Activated CD8-positive, alpha-beta memory T cell treated with anti-CD3 and anti-CD28 coated beads, Interleukin-2, amount 10 ng/mL, durations not matched to agents 7 days and 5 days (primary cell): ENCODE measurements at regions not wholly inside any gene's neighbourhood (a gene's known extent, or its start where the extent isn't known, plus 50 kb on each side); places are given as distances from the start of the nearest gene placed in this dataset.

Experiments used
- ATAC-seq: fragments of 150-1000 bp; cut with Tn5 transposase; one replicate; pipeline ENCODE4 v1.10.0; 2021; ENCODE audit warnings: moderate library complexity
- CTCF ChIA-PET: fragments of 350-600 bp; sonication (Branson Sonifier 250); formaldehyde crosslinking; loops from one replicate; lab custom pipeline; 2021; ENCODE audit warnings: antibody characterized with exemption; lab: Charles Lee
- DNase-seq: peaks from one replicate; pipeline ENCODE4 v3.0.0-alpha.2; 2020
- H3K27ac Mint-ChIP-seq: one replicate; pipeline ENCODE4 v1.8.0; 2021; ENCODE audit warnings: mild to moderate bottlenecking, mixed read lengths
- H3K27me3 Mint-ChIP-seq: one replicate; pipeline ENCODE4 v1.8.0; 2021; ENCODE audit warnings: mixed read lengths
- H3K36me3 Mint-ChIP-seq: one replicate; pipeline ENCODE4 v1.8.0; 2021; ENCODE audit warnings: mild to moderate bottlenecking, mixed read lengths
- H3K4me1 Mint-ChIP-seq: one replicate; pipeline ENCODE4 v1.8.0; 2021; ENCODE audit warnings: mixed read lengths
- H3K4me3 Mint-ChIP-seq: one replicate; pipeline ENCODE4 v1.8.0; 2021; ENCODE audit warnings: mild to moderate bottlenecking, moderate library complexity, mixed read lengths
- H3K9me3 Mint-ChIP-seq: one replicate; pipeline ENCODE4 v1.8.0; 2022; ENCODE audit warnings: low read depth, mixed read lengths

DNA sequence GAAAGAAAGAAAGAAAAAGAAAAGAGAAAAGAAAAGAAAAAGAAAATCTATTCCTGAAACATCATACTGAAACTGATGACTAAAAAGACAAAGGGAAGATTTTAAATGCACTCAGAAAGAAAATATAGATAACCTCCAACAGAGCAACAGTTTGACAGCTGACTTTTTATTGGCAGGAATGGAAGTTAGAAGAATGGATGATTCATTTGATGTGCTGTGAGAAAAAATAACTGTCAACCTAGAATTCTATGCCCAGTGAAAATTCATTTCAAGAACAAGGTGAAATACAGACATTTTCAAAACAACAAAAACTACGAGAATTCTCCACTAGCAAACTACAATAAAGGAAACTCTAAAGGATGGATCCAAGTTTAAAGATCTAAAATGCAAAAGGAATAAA lies 50.5 kb upstream of the HSPA12A start:
- Mint-ChIP-seq H3K4me1 (peaks cover 13% of the 10 kb centered on the region), H3K4me3 (no peak overlapping the region), H3K27ac (no peak overlapping the region), H3K9me3 (no peaks in the 10 kb centered on the region), H3K27me3 (peaks cover 14% of the 10 kb centered on the region), H3K36me3 (no peaks in the 10 kb centered on the region)
- CTCF ChIA-PET: interaction anchor here (2.9 kb wide), 1 partner anchor 383 kb away, joined by 14 read pairs; no protein-coding TSS in a partner anchor
- no peak for ATAC-seq
- DNase-seq: no peak

DNA sequence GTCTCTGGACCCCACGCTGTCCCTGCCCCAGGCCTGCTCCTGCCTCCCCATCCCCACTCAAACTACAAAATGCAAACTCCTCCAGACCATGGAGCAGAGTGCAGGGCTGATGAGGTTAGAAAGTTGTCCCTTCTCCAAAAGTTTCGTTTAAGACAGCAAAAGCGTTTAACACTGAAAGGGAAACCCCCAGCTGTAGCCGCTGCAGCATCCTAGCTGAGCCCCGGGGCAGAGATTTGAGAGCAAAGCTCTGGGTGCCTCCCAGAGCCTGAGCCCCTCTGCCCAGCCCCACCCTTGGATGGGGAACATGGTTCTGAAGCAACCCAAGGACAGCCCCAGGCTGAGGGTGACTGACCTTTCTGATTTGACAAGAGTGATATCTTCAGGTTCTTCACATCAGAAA lies 52.8 kb upstream of the ENO4 start:
- ATAC-seq (no peak), DNase-seq (no peak)
- Mint-ChIP-seq H3K36me3 (no peaks in the 10 kb centered on the region), H3K27me3 (peaks cover 9% of the 10 kb centered on the region), H3K4me1 (peaks cover 7% of the 10 kb centered on the region), H3K27ac (no peak overlapping the region), H3K4me3 (no peak overlapping the region), H3K9me3 (no peaks in the 10 kb centered on the region)
- CTCF ChIA-PET: interaction anchor here (0.8 to 7.1 kb wide), 10 partner anchors 8 to 390 kb away, joined by 3 to 79 read pairs (median 4); no protein-coding TSS in a partner anchor

DNA sequence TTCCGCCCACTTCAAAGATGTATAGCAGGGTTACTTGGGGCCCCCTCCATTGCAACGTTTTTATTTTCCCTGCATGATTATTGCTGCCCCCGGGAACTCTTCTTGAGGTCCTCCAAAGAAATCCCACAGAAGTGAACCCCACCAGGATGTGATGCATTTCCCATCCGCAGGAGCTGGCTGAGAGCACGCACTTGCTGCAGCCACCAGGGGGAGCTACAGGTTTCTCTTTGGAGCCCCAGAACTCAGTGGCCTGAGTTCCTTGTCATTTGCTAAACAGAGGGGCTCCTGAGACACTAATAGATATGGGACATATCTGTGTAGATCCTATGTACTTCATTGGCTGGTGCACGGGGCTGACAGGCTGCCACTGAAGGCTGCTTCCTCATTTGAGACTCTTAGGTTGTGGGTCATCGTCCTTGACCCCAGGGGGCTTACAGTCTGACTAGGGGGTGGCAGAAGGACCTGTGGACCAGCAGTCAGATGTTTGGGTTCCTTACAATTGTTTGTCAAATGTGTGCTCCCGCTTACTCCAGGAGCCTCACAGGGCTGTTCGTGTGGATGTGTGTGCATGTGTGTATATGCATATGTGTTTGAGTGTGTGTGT lies 52.3 kb upstream of the ENO4 start:
- Mint-ChIP-seq H3K4me1 (peaks cover 7% of the 10 kb centered on the region), H3K27me3 (peaks cover 9% of the 10 kb centered on the region), H3K36me3 (no peaks in the 10 kb centered on the region), H3K9me3 (no peaks in the 10 kb centered on the region), H3K4me3 (no peak overlapping the region), H3K27ac (no peak overlapping the region)
- CTCF ChIA-PET: interaction anchor here (0.8 to 7.1 kb wide), 11 partner anchors 9 to 390 kb away, joined by 3 to 79 read pairs (median 4); no protein-coding TSS in a partner anchor
- peak; percentile 74 for DNase-seq
- ATAC-seq: peak; percentile 78

DNA sequence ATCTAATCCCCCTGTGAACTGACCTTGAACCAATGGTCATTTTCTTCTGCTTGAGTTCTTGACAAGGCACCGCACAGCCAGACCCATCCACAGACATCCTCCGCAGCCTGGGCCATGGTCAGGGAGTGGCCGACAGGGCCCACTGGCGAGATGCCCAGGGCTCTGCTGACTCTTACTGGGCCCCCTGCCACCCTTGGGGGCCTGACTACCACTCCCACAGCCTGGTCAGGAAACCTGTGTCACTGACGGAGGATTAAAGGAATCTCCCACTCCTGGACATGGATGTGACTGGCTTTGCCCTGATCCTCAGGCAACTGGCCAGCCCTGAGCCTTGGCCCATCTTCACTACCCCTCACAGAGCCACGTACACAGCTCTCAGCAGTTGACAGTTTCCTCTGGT lies 50.4 kb upstream of the ENO4 start:
- peaks cover 9% of the 10 kb centered on the region for H3K27me3 Mint-ChIP-seq
- DNase-seq: no peak
- H3K4me3 Mint-ChIP-seq: no peak overlapping the region
- H3K9me3 Mint-ChIP-seq: no peaks in the 10 kb centered on the region
- H3K36me3 Mint-ChIP-seq: no peaks in the 10 kb centered on the region
- no peak for ATAC-seq
- no peak overlapping the region for H3K27ac Mint-ChIP-seq
- CTCF ChIA-PET: interaction anchor here (7.1 kb wide), 1 partner anchor 10 kb away, joined by 46 read pairs; no protein-coding TSS in a partner anchor
- H3K4me1 Mint-ChIP-seq: peaks cover 2% of the 10 kb centered on the region
